ENCODE measurements at regions not wholly inside any gene's neighbourhood (a gene's known extent, or its start where the extent isn't known, plus 50 kb on each side); places are given as distances from the start of the nearest gene placed in this dataset.

DNA sequence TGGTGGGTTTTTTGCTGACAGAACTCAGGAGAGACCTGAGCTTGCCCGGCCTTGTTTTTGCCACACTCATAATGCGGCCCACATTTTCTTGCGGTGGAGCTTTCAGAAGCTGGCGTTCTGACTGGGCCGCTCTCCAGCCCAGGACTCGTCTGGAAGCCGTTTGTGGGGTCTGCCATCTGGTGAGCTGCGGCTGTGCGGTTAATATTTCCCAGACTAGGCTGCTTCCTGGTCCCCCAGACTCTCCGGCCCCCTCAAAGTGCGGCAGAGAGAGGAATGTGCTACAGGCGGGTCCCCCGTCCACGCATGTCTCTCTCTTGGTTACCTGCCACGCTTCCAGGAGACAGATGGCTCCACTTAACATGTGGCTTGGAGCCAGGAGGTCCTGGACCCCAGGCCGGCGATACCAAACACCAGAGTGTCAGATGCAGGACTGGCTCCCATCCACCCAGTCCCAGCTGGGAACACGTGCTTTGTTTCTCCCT is 128.9 kb upstream of the PMEPA1 start:
- Histone ChIP-seq H3K4me1 (ENCODE audit: control insufficient read depth, insufficient read depth, low read length) (no peaks in the 10 kb centered on the region), H3K27me3 (ENCODE audit: control insufficient read depth, insufficient read depth, low read length, poor library complexity, severe bottlenecking) (peaks cover 7% of the 10 kb centered on the region), H3K9me3 (ENCODE audit: control insufficient read depth, low read length) (no peaks in the 10 kb centered on the region), H3K36me3 (ENCODE audit: control insufficient read depth, insufficient read depth, low read length) (no peaks in the 10 kb centered on the region), H3K27ac (ENCODE audit: low read depth, low read length) (peak overlapping the region; percentile 36), H3K4me3 (ENCODE audit: low read length) (no peak overlapping the region), H3K9ac (ENCODE audit: extremely low read depth, low read length, poor library complexity, severe bottlenecking) (no peak overlapping the region)
- H3K27me3 Mint-ChIP-seq (ENCODE audit: insufficient read depth): no peaks in the 10 kb centered on the region
- H3K4me1 Mint-ChIP-seq: peaks cover 5% of the 10 kb centered on the region
- no peaks in the 10 kb centered on the region for H3K36me3 Mint-ChIP-seq (ENCODE audit: low read depth)
- H3K27ac Mint-ChIP-seq: no peak overlapping the region
- 92 to 95% methylated on average over 13 to 18 of the region's 18 CpGs for WGBS, 2 experiments (ENCODE audit: insufficient coverage in 1 of 2, insufficient read length in 1 of 2)
- no peaks in the 10 kb centered on the region for H3K9me3 Mint-ChIP-seq
- H3K4me3 Mint-ChIP-seq: no peak overlapping the region
- DNase-seq: no peak
- TF ChIP-seq, protein P1, sequence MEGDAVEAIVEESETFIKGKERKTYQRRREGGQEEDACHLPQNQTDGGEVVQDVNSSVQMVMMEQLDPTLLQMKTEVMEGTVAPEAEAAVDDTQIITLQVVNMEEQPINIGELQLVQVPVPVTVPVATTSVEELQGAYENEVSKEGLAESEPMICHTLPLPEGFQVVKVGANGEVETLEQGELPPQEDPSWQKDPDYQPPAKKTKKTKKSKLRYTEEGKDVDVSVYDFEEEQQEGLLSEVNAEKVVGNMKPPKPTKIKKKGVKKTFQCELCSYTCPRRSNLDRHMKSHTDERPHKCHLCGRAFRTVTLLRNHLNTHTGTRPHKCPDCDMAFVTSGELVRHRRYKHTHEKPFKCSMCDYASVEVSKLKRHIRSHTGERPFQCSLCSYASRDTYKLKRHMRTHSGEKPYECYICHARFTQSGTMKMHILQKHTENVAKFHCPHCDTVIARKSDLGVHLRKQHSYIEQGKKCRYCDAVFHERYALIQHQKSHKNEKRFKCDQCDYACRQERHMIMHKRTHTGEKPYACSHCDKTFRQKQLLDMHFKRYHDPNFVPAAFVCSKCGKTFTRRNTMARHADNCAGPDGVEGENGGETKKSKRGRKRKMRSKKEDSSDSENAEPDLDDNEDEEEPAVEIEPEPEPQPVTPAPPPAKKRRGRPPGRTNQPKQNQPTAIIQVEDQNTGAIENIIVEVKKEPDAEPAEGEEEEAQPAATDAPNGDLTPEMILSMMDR (conservative IDR thresholded peaks at IDR 0.05): no peak

DNA sequence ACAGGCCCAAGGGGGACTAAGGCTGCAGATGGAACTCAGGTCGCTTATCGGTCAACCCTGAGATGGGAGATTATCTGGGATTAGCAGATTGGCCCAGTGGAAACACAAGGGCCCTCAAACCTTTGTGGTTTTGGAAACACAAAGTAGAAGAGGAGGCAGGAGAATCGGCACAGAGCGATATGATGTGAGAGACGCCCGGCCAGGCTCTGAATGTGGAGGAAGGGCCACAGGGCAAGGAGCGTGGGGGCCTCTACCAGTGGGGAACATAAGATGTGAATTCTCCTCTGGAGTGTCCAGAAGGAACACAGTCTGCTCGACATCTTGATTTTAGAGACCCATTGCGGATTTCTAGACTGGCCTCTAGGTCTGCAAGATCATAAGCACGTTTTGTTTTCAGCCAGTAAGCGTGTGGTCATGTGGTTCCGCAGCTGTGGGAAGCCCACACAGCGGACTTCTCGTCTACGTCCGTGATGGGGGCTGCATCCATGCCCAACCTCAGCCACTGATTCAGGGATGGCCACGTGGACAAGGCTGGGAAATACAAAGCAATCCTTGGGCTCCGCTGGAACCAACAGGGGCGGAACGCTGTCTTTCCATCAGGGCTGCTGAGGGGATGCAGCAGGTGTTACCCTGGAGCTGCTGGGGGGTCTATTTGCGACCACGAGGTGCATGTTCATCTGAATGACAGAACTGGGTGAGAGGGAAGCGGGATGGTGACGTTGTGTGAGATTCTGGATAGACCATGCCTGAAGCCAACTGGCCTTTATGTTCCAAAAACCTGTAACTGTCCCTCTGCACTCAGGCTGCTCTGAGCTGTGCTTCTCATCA is 127.6 kb upstream of the PMEPA1 start:
- Histone ChIP-seq H3K27ac (ENCODE audit: low read depth, low read length) (no peak overlapping the region), H3K27me3 (ENCODE audit: control insufficient read depth, insufficient read depth, low read length, poor library complexity, severe bottlenecking) (peaks cover 7% of the 10 kb centered on the region), H3K4me3 (ENCODE audit: low read length) (no peak overlapping the region), H3K36me3 (ENCODE audit: control insufficient read depth, insufficient read depth, low read length) (no peaks in the 10 kb centered on the region), H3K4me1 (ENCODE audit: control insufficient read depth, insufficient read depth, low read length) (no peaks in the 10 kb centered on the region), H3K9me3 (ENCODE audit: control insufficient read depth, low read length) (no peaks in the 10 kb centered on the region), H3K9ac (ENCODE audit: extremely low read depth, low read length, poor library complexity, severe bottlenecking) (no peak overlapping the region)
- Mint-ChIP-seq H3K9me3 (no peaks in the 10 kb centered on the region), H3K27me3 (ENCODE audit: insufficient read depth) (peaks cover 2% of the 10 kb centered on the region), H3K4me3 (no peak overlapping the region), H3K4me1 (peaks cover 5% of the 10 kb centered on the region), H3K27ac (no peak overlapping the region), H3K36me3 (ENCODE audit: low read depth) (no peaks in the 10 kb centered on the region)
- WGBS, 2 experiments (ENCODE audit: insufficient coverage in 1 of 2, insufficient read length in 1 of 2): 91 to 95% methylated on average over 22 to 24 of the region's 24 CpGs
- TF ChIP-seq, protein P1 (conservative IDR thresholded peaks at IDR 0.05): no peak
- DNase-seq: no peak

DNA sequence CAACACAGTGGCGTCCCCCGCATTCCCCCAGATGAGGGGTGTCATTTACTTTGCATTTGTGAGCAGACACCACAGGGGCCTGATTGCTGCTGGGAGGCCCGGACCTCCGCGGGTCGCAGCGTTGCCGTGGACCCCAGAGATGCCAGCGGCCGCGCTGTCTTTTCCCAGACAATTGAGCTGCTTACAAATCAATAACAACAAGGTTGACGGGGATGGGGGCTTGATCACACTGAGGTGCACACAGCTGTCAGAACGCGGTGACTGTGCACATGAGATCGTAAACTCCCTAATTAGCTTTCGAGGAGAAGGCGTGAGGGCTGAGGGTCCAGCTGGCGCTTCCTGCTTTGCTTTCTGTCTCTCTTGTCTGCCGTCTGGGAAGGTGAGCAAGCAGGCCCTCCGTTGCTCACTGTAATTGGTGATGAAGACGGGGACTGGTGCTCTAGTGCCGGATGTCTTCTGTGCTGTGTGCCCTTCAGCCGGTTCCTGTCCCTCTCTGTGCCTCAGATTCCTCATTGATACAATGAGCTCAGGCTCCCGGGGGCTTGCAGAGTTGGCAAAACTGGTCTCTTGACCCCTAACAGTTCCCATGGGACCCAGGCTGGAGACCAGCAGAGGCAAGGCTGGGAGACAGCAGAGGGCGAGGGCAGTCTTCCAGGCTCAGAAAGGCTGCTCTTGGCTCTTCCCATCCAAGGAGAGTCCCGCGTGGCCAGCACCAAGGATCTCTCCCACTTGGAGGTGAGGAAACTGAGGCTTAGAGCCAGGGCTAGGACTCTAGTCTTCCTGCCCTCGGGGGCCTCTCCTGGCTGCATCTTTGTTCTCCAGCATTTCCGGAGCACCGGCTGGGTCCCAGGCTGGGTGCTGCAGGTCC is 126.0 kb upstream of the PMEPA1 start:
- Mint-ChIP-seq H3K9me3 (no peaks in the 10 kb centered on the region), H3K27me3 (ENCODE audit: insufficient read depth) (peaks cover 2% of the 10 kb centered on the region), H3K27ac (no peak overlapping the region), H3K4me3 (no peak overlapping the region), H3K36me3 (ENCODE audit: low read depth) (no peaks in the 10 kb centered on the region), H3K4me1 (peaks cover 5% of the 10 kb centered on the region)
- H3K27me3 ChIP-seq (ENCODE audit: control insufficient read depth, insufficient read depth, low read length, poor library complexity, severe bottlenecking): peaks cover 7% of the 10 kb centered on the region
- H3K4me1 ChIP-seq (ENCODE audit: control insufficient read depth, insufficient read depth, low read length): no peaks in the 10 kb centered on the region
- no peak overlapping the region for H3K4me3 ChIP-seq (ENCODE audit: low read length)
- H3K27ac ChIP-seq (ENCODE audit: low read depth, low read length): peak overlapping the region; percentile 83
- TF ChIP-seq, protein P1 (conservative IDR thresholded peaks at IDR 0.05): no peak
- WGBS, 2 experiments (ENCODE audit: insufficient coverage in 1 of 2, insufficient read length in 1 of 2): 54 to 68% methylated on average over 21 to 30 of the region's 30 CpGs
- H3K9me3 ChIP-seq (ENCODE audit: control insufficient read depth, low read length): no peaks in the 10 kb centered on the region
- no peak for DNase-seq
- no peaks in the 10 kb centered on the region for H3K36me3 ChIP-seq (ENCODE audit: control insufficient read depth, insufficient read depth, low read length)
- no peak overlapping the region for H3K9ac ChIP-seq (ENCODE audit: extremely low read depth, low read length, poor library complexity, severe bottlenecking)

Data from endodermal cell (in vitro differentiated cells).